Mesenchymal stem cell (in vitro differentiated cells and primary cell): ENCODE measurements at regions not wholly inside any gene's neighbourhood (a gene's known extent, or its start where the extent isn't known, plus 50 kb on each side); places are given as distances from the start of the nearest gene placed in this dataset.
A peak's percentile ranks its signal among the peaks of the same experiment; 100 is the strongest.

ENCODE experiments used
- DNase-seq: peaks from one replicate; pipeline ENCODE4 v3.0.0-alpha.2; 2013
- H2AFZ ChIP-seq: one replicate; pipeline ENCODE4 v1.6.1; 2013; ENCODE audit warnings: low read depth, mild to moderate bottlenecking, control low read depth, inconsistent platforms, low read length, moderate library complexity
- H2AK5ac ChIP-seq: 2 replicates; pipeline ENCODE4 v1.6.1; 2013; ENCODE audit warnings: low read length, moderate library complexity, mild to moderate bottlenecking, inconsistent platforms; ENCODE audit not compliant: severe bottlenecking
- H2BK120ac ChIP-seq: one replicate; pipeline ENCODE4 v1.6.1; 2013; ENCODE audit warnings: low read depth, mild to moderate bottlenecking, inconsistent platforms, low read length, moderate library complexity
- H2BK12ac ChIP-seq, 2 experiments: one replicate each; pipeline ENCODE4 v1.6.1; 2013; ENCODE audit warnings: inconsistent platforms in 2 of 2, low read length in 2 of 2, mild to moderate bottlenecking in 2 of 2, moderate library complexity in 2 of 2, control low read depth in 1 of 2
- H2BK15ac ChIP-seq: one replicate; pipeline ENCODE4 v1.6.1; 2013; ENCODE audit warnings: mild to moderate bottlenecking, low read depth, inconsistent platforms; ENCODE audit not compliant: poor library complexity, severe bottlenecking
- H2BK5ac ChIP-seq: 2 replicates; pipeline ENCODE4 v1.6.1; 2013; ENCODE audit warnings: low read depth, mild to moderate bottlenecking, low read length, control low read depth, inconsistent platforms; ENCODE audit not compliant: poor library complexity, severe bottlenecking
- H3K14ac ChIP-seq, 2 experiments: one replicate each; pipeline ENCODE4 v1.6.1; 2013; ENCODE audit warnings: inconsistent platforms in 2 of 2, low read length in 2 of 2, control low read depth in 1 of 2, mild to moderate bottlenecking in 1 of 2, moderate library complexity in 1 of 2
- H3K18ac ChIP-seq, 2 experiments: one replicate each; pipeline ENCODE4 v1.6.1; 2013; ENCODE audit warnings: inconsistent platforms in 2 of 2, low read length in 2 of 2, control low read depth in 1 of 2, low read depth in 1 of 2, mild to moderate bottlenecking in 1 of 2
- H3K23ac ChIP-seq, 2 experiments: one replicate each; pipeline ENCODE4 v1.6.1; 2013; ENCODE audit warnings: inconsistent platforms in 2 of 2, low read length in 2 of 2, mild to moderate bottlenecking in 2 of 2, moderate library complexity in 2 of 2, control low read depth in 1 of 2
- H3K27ac ChIP-seq: 2 replicates; pipeline ENCODE4 v1.5.1; 2013; ENCODE audit warnings: mild to moderate bottlenecking, moderate library complexity, low read length, control low read depth, inconsistent platforms; ENCODE audit not compliant: poor library complexity, severe bottlenecking
- H3K27me3 ChIP-seq, 2 experiments: 2 replicates each; pipeline versions ENCODE4 v1.6.1 to v1.7.0; 2013; ENCODE audit warnings: low read length in 2 of 2, mild to moderate bottlenecking in 2 of 2, moderate library complexity in 2 of 2, control low read depth in 1 of 2, inconsistent platforms in 1 of 2; ENCODE audit not compliant: control insufficient read depth in 1 of 2, insufficient read depth in 1 of 2
- H3K36me3 ChIP-seq, 2 experiments: 2 replicates each; pipeline versions ENCODE4 v1.6.1 to v1.7.0; 2013; ENCODE audit warnings: low read length in 2 of 2, control low read depth in 1 of 2, inconsistent platforms in 1 of 2, low read depth in 1 of 2, mild to moderate bottlenecking in 1 of 2; ENCODE audit not compliant: insufficient read depth in 2 of 2, control insufficient read depth in 1 of 2
- H3K4ac ChIP-seq, 2 experiments: one replicate each; pipeline ENCODE4 v1.6.1; 2013; ENCODE audit warnings: inconsistent platforms in 2 of 2, low read length in 2 of 2, mild to moderate bottlenecking in 2 of 2, moderate library complexity in 2 of 2, control low read depth in 1 of 2, low read depth in 1 of 2
- H3K4me1 ChIP-seq: 2 replicates; pipeline ENCODE4 v1.6.1; 2013; ENCODE audit warnings: low read depth, low read length, control low read depth; ENCODE audit not compliant: control insufficient read depth, insufficient read depth
- H3K4me2 ChIP-seq: 2 replicates; pipeline ENCODE4 v1.6.1; 2013; ENCODE audit warnings: low read length, mild to moderate bottlenecking, inconsistent platforms; ENCODE audit not compliant: poor library complexity, severe bottlenecking
- H3K4me3 ChIP-seq, 2 experiments: 2 replicates each; pipeline versions ENCODE4 v1.5.1 to v1.7.0; 2013; ENCODE audit warnings: low read length in 2 of 2, mild to moderate bottlenecking in 2 of 2, control low read depth in 1 of 2, low read depth in 1 of 2; ENCODE audit not compliant: insufficient read depth in 1 of 2
- H3K79me1 ChIP-seq: replicated peaks from 2 replicates; pipeline ENCODE4 v1.6.1; 2013; ENCODE audit warnings: mild to moderate bottlenecking, control low read depth, low read length, inconsistent platforms; ENCODE audit not compliant: poor library complexity, severe bottlenecking
- H3K9ac ChIP-seq: 2 replicates; pipeline ENCODE4 v1.7.0; 2013; ENCODE audit warnings: mild to moderate bottlenecking, low read length, moderate library complexity
- H3K9me3 ChIP-seq: 2 replicates; pipeline ENCODE4 v1.7.0; 2013; ENCODE audit warnings: mild to moderate bottlenecking, low read length; ENCODE audit not compliant: control insufficient read depth
- H4K8ac ChIP-seq: one replicate; pipeline ENCODE4 v1.6.1; 2013; ENCODE audit warnings: inconsistent platforms, mild to moderate bottlenecking, low read length, moderate library complexity
- H4K91ac ChIP-seq: one replicate; pipeline ENCODE4 v1.6.1; 2013; ENCODE audit warnings: mild to moderate bottlenecking, low read length, inconsistent platforms
- WGBS: methylation state at CpG from one replicate; pipeline ENCODE4 v1.1.7; 2013; ENCODE audit warnings: mixed read lengths; 5-methylcytosine and 5-hydroxymethylcytosine counted together

- Histone ChIP-seq H3K4me2 (no peak overlapping the region), H3K4me3 (no peak overlapping the region), H3K27me3 (no peaks in the 10 kb centered on the region), H4K91ac (no peak overlapping the region), H2BK5ac (no peak overlapping the region), H3K27ac (no peak overlapping the region), H2AK5ac (no peak overlapping the region), H3K9ac (no peak overlapping the region), H3K14ac (no peak overlapping the region), H3K23ac (no peak overlapping the region), H2BK120ac (no peak overlapping the region), H2BK15ac (no peak overlapping the region), H3K18ac (no peak overlapping the region), H2BK12ac (peak overlapping the region in 1 of 2 experiments; percentile 23), H2AFZ (no peak overlapping the region), H3K36me3 (no peaks in the 10 kb centered on the region), H3K4ac (no peak overlapping the region), H3K9me3 (no peaks in the 10 kb centered on the region), H3K79me1 (no peaks in the 10 kb centered on the region), H3K4me1 (peaks cover 6% of the 10 kb centered on the region), H4K8ac (no peak overlapping the region)
- no peak for DNase-seq
- 93% methylated on average over 10 of the region's 12 CpGs for WGBS
Measured at GRCh38 chr10:28913436-28914237, 236.3 kb downstream of the BAMBI start.

DNA sequence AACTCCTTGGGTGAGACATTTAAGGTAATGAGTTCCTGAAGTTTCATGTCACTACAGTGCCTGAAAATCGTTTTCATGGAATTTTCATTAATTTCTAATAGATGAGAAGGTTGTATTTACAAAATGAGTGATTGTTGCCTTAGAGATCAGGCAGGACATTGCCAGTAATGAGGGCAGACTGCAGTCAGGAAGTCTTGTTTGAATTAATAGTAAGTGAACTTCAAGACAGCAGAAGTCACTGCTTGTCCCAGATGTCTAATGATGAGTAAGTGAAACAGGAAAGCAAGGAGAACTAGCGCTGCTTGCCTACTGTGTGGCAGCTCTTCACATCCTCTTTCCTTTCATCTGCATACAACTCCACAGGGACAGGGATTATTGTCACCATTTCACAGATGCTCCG lies 237.4 kb downstream of the BAMBI start:
- H4K91ac ChIP-seq = no peak overlapping the region
- H3K9me3 ChIP-seq = no peaks in the 10 kb centered on the region
- H3K27me3 ChIP-seq = no peaks in the 10 kb centered on the region
- H3K4ac ChIP-seq = no peak overlapping the region
- H3K14ac ChIP-seq = no peak overlapping the region
- H2BK15ac ChIP-seq = no peak overlapping the region
- WGBS = 76% methylated on average over 3 of the region's 3 CpGs
- H3K27ac ChIP-seq = no peak overlapping the region
- no peak overlapping the region for H3K23ac ChIP-seq
- H3K36me3 ChIP-seq = no peaks in the 10 kb centered on the region
- no peak overlapping the region for H2BK120ac ChIP-seq
- H2AFZ ChIP-seq = no peak overlapping the region
- H3K9ac ChIP-seq = no peak overlapping the region
- H2BK12ac ChIP-seq = peak overlapping the region in 1 of 2 experiments; percentile 10
- no peak overlapping the region for H2BK5ac ChIP-seq
- no peak overlapping the region for H3K4me2 ChIP-seq
- H3K18ac ChIP-seq = no peak overlapping the region
- H3K4me1 ChIP-seq = peaks cover 6% of the 10 kb centered on the region
- H4K8ac ChIP-seq = no peak overlapping the region
- no peak overlapping the region for H3K4me3 ChIP-seq
- DNase-seq = no peak
- no peaks in the 10 kb centered on the region for H3K79me1 ChIP-seq
- no peak overlapping the region for H2AK5ac ChIP-seq

GRCh38 chr10:28915989-28916588 lies 238.8 kb downstream of the BAMBI start:
- Histone ChIP-seq H3K4ac (no peak overlapping the region), H2BK120ac (no peak overlapping the region), H2BK5ac (no peak overlapping the region), H3K36me3 (no peaks in the 10 kb centered on the region), H2BK12ac (no peak overlapping the region), H3K27ac (no peak overlapping the region), H3K27me3 (no peaks in the 10 kb centered on the region), H2BK15ac (no peak overlapping the region), H3K9ac (no peak overlapping the region), H3K23ac (no peak overlapping the region), H3K14ac (no peak overlapping the region), H2AK5ac (no peak overlapping the region), H4K8ac (no peak overlapping the region), H3K4me1 (peaks cover 6% of the 10 kb centered on the region), H2AFZ (no peak overlapping the region), H4K91ac (no peak overlapping the region), H3K18ac (no peak overlapping the region), H3K4me3 (no peak overlapping the region), H3K79me1 (no peaks in the 10 kb centered on the region), H3K9me3 (no peaks in the 10 kb centered on the region), H3K4me2 (no peak overlapping the region)
- whole genome bisulfite sequencing = 90% methylated on average over 8 of the region's 9 CpGs
- no peak for DNase-seq

DNA sequence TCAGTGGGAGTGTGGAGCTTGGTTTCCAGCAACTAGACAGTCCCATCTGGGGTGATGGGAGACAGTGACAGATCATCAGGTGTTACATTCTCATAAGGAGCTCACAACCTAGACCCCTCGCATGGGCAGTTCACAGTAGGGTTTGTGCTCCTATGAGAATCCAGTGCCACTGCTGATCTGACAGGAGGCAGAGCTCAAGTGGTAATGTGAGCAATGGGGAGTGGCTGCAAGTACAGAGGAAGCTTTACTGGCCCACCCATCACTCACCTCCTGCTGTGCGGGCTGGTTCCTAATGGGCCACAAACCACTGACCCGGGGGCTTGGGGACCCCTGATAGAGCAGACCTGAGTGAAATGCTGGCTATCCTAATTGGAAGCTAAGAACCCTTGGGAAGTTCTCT lies 242.8 kb downstream of the BAMBI start:
- no peak overlapping the region for H2BK5ac ChIP-seq
- H3K4me1 ChIP-seq = no peaks in the 10 kb centered on the region
- no peak overlapping the region for H2BK15ac ChIP-seq
- no peak overlapping the region for H4K91ac ChIP-seq
- WGBS = 95% methylated on average over 2 of the region's 3 CpGs
- no peak overlapping the region for H3K27ac ChIP-seq
- H3K27me3 ChIP-seq = peaks cover 0 to 18% of the 10 kb centered on the region in 2 experiments
- no peak overlapping the region for H3K4me3 ChIP-seq
- no peaks in the 10 kb centered on the region for H3K79me1 ChIP-seq
- no peak for DNase-seq
- no peak overlapping the region for H2BK120ac ChIP-seq
- no peak overlapping the region for H4K8ac ChIP-seq
- no peak overlapping the region for H2BK12ac ChIP-seq
- no peak overlapping the region for H2AK5ac ChIP-seq
- no peak overlapping the region for H3K14ac ChIP-seq
- H3K4me2 ChIP-seq = no peak overlapping the region
- H3K4ac ChIP-seq = no peak overlapping the region
- no peak overlapping the region for H3K18ac ChIP-seq
- no peaks in the 10 kb centered on the region for H3K36me3 ChIP-seq
- H3K9me3 ChIP-seq = no peaks in the 10 kb centered on the region
- no peak overlapping the region for H2AFZ ChIP-seq
- H3K23ac ChIP-seq = no peak overlapping the region
- no peak overlapping the region for H3K9ac ChIP-seq
